Hindlimb muscle (tissue), 1 donor: ENCODE measurements at regions not wholly inside any gene's neighbourhood (a gene's known extent, or its start where the extent isn't known, plus 50 kb on each side); places are given as distances from the start of the nearest gene placed in this dataset.
"Not testable (repeated sequence)": the region's sequence is repeated elsewhere in the genome, so short reads cannot be mapped to it uniquely, and the experiment has no call there.

Source experiments
- DNase-seq: peaks from one replicate; pipeline ENCODE4 v3.0.0-alpha.2; 2013

- not testable (repeated sequence) for DNase-seq
These were observed 4454.9 kb upstream of the TPTE start for GRCh38 chr21:6066320-6066985.

DNA sequence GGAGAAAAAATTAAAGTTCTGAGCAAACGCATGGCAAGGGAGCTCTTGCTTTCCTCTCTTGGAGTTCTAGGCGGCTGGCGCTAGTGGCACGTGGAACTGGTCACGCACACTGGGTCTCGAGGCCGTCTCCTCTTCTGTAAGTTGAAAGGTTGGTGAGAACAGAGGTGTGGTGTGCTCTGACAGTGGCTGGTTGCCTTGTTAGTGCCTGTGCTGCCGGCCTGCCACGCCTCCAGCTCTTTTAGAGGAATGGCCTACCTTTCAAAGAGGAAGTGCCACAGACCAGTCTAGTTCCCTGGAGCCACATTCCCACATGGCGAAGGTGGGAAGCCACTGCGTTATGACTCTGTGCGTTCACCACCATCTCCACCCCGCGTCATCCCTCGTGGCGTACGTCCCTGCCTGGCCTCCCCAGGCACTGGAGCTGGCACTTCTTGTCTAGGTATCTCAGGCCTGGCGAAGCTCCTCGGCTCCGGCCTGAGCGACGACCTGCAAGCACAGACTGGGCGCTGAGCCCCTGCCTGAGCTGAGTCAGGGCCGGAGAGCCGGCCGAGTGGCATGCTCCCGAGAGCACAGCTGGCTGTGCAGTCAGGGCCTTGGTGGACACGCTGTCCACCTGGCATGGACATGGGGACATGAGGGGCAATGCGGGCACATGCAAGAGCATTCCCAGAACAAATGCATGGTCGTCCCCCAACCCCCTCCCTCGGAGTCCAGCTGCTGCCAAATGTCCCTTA lies 4453.1 kb upstream of the TPTE start:
- DNase-seq = not testable (repeated sequence)

- DNase-seq = not testable (repeated sequence)
These were observed 4451.2 kb upstream of the TPTE start for GRCh38 chr21:6070213-6070612.

GRCh38 chr21:6072691-6073090 lies 4448.7 kb upstream of the TPTE start:
- DNase-seq = not testable (repeated sequence)

DNA sequence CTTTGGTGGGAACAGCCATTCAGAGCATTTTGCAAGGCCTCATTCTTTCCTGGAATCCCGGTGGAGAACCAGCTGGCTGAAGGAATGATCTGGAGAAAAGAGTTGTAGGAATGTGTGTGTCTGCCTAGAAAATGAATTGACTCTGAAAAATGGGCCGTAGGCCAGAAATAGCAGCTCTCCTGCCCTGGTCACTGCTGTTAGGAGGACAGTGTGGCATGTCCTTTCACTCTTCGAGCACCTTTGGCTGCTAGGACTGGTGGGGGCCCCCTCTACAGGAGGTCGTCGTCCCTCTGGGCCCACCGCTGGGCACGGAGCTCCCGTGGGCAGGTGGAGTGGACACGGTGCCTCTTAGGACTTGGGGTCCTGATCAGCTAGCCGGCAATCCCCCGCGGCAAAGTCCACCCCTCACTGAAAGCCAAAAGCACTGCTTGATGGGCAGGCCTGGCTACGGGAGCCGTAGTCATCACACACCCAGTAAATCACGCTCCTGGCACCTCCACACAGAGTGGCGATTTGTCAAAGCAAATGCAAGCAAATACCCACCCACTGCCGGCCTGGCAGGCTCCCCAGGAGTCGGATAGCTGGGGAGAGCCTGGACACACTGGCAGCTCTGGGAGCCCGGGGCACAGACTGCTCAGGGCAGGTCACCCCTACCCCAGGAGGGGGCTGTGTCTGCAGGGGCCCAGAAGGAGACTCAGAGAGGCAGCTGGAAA lies 4447.2 kb upstream of the TPTE start:
- not testable (repeated sequence) for DNase-seq

GRCh38 chr21:6074935-6075334 lies 4446.4 kb upstream of the TPTE start:
- not testable (repeated sequence) for DNase-seq

DNA sequence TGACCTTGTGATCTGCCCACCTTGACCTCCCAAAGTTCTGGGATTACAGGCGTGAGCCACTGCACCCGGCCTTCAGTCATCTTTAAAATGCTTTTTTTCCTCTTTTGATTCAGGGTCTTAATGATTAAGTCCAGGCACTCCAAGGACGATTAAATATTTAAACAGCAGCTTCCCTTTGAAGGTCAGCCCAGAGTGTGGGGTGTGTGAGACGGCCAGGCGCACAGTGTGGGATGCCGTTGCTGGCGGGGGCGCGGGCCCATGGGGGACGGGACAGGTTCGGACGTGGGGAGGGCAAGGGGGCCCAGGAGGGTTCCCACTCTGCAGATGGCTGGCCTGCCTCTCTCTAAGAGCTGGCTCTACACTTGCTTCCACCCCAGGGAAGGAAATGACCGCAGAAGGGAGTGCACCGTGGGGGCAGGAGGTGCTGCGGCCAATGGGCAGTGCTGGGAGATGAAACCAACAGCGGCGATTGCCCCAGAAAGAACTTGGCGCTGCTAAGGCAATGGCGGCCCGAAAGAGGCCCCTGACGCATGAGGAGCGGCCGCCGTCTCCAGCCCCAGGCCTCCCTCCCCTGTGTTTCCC lies 4445.7 kb upstream of the TPTE start:
- not testable (repeated sequence) for DNase-seq

DNA sequence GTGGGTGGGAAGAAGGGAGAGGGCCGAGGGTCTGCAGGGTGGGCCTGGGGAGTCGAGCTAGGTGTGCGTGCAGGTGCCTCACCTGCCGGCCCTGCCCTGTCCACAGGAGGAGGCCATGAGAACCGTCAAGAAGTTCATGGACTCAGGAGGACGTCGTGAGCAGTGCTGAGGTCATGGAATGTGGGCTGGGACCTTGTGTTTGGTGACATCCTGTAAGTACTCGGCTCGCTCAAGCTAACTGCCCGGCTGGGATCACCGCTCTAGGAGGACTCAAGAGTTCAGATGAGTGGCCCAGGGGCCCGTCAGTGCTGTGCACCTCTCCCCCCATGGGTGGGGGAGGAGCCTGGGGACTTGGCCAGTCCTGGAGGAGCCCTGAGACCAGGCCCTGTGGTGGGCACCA lies 4444.0 kb upstream of the TPTE start:
- DNase-seq = not testable (repeated sequence)

GRCh38 chr21:6078902-6079301 lies 4442.5 kb upstream of the TPTE start:
- DNase-seq = not testable (repeated sequence)

- not testable (repeated sequence) for DNase-seq
These were observed 4440.3 kb upstream of the TPTE start for GRCh38 chr21:6080941-6081655.

DNA sequence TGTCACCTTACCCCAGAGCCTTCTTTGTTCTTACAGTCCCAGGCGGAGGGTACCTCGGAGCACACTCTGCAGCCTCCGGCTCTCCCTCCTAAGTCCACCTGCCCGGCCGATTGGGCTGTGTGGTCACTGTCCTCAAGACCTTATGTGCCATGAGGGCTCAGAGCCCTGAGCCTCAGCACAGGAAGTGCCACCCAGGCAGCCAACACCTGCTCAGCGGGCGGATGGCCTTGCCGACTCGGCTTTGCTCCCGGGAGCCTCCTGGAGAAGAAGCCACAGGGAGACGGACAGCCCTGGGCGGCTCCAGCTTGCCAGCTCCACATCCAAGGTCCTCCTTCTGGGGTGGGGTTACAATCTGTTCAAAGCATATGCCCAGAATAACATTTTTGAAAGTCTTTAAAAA lies 4439.2 kb upstream of the TPTE start:
- DNase-seq = not testable (repeated sequence)

GRCh38 chr21:6083574-6084120 lies 4437.7 kb upstream of the TPTE start:
- DNase-seq = not testable (repeated sequence)

DNA sequence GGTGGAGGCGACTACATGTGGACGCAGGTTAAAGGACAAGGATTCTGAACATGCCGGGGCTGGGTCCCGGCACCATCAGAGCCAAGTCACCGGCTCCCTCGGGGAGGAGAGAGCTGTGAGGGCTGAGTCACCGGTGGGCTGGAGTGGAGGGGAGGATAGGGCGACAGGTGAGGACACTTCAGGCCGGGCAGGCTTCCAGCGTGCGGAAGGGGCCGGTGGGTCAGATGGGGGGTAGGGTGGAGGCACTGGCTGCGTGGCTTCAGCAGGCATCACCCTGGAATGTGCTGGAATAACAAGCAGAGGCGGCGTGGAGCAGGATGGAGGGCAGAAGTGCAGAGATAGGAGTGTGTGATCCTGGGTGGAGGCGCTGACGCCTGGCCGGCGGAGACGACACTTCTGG lies 4435.3 kb upstream of the TPTE start:
- DNase-seq = not testable (repeated sequence)

DNA sequence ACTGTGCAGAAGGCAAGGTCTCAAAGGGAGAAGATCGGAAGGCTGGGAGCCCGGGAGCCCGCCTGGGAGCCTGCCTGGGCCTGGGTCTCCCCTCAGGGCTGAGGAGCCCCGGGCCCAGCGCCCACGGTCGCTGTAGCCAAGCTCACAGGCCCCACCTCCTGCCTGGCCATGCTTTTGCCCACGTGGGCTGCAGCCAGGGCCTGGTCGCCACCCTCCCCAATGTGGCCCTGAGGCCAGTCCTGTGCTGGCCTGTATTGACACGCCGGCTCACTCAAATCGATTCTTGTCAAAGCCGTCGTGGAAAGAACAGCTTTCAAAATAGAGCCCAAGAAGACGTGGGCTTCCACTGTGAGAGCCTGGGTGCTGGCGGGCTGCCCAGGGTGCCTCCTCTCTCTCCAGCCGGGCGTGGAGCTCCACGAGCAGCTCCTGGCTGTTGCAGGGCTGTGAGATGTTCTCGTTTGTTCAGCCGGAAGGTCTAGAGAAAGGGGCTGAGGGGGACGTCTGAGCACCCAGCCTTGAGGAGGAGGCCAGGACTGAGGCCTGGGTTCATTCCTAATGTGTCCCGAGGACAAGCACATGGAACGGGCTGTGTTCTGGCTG lies 4433.7 kb upstream of the TPTE start:
- not testable (repeated sequence) for DNase-seq

DNA sequence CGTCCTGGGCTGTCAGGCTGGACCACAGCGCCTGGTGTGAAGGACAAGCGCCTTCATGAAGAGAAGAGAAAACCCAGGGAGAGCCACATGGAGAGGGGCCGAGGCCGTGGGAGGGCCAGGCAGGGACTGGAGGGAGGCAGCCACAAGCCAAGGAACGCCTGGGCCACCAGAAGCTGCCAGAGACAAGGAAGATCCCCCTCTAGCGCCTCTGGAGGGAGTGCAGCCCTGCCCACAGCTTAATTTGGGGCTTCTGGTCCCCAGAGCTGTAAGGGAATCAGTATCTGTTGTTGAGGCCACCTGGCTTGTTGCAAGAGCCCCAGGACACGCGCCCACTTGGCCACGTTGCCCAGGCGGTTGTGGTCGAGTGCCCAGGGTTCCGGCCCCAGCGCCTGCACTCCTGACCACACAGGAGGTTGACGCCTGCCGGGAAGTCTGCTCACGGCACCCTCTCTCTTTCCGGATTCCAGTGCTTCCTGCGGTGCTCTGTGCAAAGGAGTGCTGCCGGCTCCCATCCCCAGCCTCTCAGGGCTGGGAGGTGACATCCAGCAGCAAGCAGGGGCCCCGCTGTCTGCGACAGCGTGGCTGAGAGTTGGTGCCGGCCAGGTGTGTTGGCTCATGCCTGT lies 4431.0 kb upstream of the TPTE start:
- not testable (repeated sequence) for DNase-seq

- DNase-seq = not testable (repeated sequence)
These were observed 4429.9 kb upstream of the TPTE start for GRCh38 chr21:6091335-6092027.

GRCh38 chr21:6092401-6092800 lies 4429.0 kb upstream of the TPTE start:
- DNase-seq = not testable (repeated sequence)

DNA sequence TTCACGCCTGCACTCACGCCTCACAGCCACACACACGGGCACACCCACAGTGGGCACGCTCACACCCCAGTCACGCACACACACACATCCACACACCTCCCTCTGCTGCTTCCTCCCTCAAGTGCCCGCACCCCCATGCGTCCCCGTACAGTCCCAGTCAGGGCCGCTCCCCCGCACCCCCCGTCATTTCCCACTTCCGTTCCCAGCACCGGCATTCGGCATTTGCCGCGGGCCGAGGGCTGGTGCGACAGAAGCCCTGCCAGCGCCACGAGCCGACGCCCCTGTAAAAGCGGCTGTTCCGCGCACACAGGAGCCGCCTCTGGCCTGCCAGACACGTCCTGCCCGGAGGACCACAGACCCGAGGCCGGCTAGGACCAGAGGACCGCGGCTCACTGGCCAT lies 4428.0 kb upstream of the TPTE start:
- not testable (repeated sequence) for DNase-seq

GRCh38 chr21:6093870-6094269 lies 4427.5 kb upstream of the TPTE start:
- not testable (repeated sequence) for DNase-seq

GRCh38 chr21:6095304-6095703 lies 4426.1 kb upstream of the TPTE start:
- not testable (repeated sequence) for DNase-seq
